H7 (cell line): ENCODE measurements at regions not wholly inside any gene's neighbourhood (a gene's known extent, or its start where the extent isn't known, plus 50 kb on each side); places are given as distances from the start of the nearest gene placed in this dataset.

Source experiments
- DNase-seq: peaks from one replicate; pipeline ENCODE4 v3.0.0; 2012
- H3K27me3 ChIP-seq: 2 replicates; pipeline ENCODE4 v1.6.0; 2011; ENCODE audit warnings: mild to moderate bottlenecking, low read length; ENCODE audit not compliant: control insufficient read depth, insufficient read depth
- H3K36me3 ChIP-seq: replicated peaks from 2 replicates; pipeline ENCODE4 v1.5.1; 2011; ENCODE audit warnings: low read length; ENCODE audit not compliant: control insufficient read depth, insufficient read depth
- H3K4me3 ChIP-seq: 2 replicates; pipeline ENCODE4 v1.5.1; 2011; ENCODE audit warnings: low read depth, mild to moderate bottlenecking, control low read depth, low read length, moderate library complexity; ENCODE audit not compliant: insufficient read depth

GRCh38 chr9:115261656-115262081 lies 143.7 kb upstream of the TNC start:
- H3K27me3 ChIP-seq, result no peaks in the 10 kb centered on the region
- DNase-seq, result no peak
- H3K4me3 ChIP-seq, result no peak overlapping the region
- no peaks in the 10 kb centered on the region for H3K36me3 ChIP-seq

GRCh38 chr9:115262477-115262876 lies 144.5 kb upstream of the TNC start:
- Histone ChIP-seq H3K27me3 (no peaks in the 10 kb centered on the region), H3K4me3 (no peak overlapping the region)
- DNase-seq, result no peak

DNA sequence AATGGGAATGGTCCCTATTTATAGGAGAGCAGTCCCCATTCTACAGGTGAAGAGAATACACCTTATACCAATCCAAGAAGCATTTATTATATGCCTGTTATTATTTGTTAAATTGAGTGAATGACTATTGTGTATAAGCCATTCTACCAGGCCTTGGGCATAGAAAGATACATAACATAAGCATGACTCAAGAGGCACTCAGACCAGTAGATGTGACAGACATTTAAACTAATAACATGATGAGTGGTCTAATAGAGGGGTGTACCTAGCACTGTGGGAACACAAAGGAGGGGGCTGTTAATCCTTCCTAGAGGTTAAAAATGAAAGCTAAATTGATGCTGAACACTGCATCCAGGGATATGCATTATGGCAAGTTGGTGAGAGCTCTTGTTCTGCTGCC lies 145.0 kb upstream of the TNC start:
- no peak for DNase-seq
- Histone ChIP-seq H3K36me3 (no peaks in the 10 kb centered on the region), H3K4me3 (no peak overlapping the region), H3K27me3 (no peaks in the 10 kb centered on the region)

More at GRCh38 chr9:115262477-115262876, 144.5 kb upstream of the TNC start:
- no peaks in the 10 kb centered on the region for H3K36me3 ChIP-seq

GRCh38 chr9:115263371-115264075 lies 145.6 kb upstream of the TNC start:
- H3K36me3 ChIP-seq, result no peaks in the 10 kb centered on the region
- no peak for DNase-seq
- H3K4me3 ChIP-seq, result no peak overlapping the region
- H3K27me3 ChIP-seq, result no peaks in the 10 kb centered on the region

GRCh38 chr9:115264313-115264712 lies 146.4 kb upstream of the TNC start:
- Histone ChIP-seq H3K4me3 (no peak overlapping the region), H3K27me3 (no peaks in the 10 kb centered on the region), H3K36me3 (no peaks in the 10 kb centered on the region)
- DNase-seq, result no peak

- no peak for DNase-seq
Measured at GRCh38 chr9:115267790-115268189, 149.8 kb upstream of the TNC start.

GRCh38 chr9:115275753-115276152 lies 157.8 kb upstream of the TNC start:
- DNase-seq, result no peak
- no peak overlapping the region for H3K4me3 ChIP-seq

More at GRCh38 chr9:115267790-115268189, 149.8 kb upstream of the TNC start:
- no peak overlapping the region for H3K4me3 ChIP-seq
- H3K36me3 ChIP-seq, result no peaks in the 10 kb centered on the region
- H3K27me3 ChIP-seq, result no peaks in the 10 kb centered on the region

GRCh38 chr9:115276621-115277020 lies 158.7 kb upstream of the TNC start:
- Histone ChIP-seq H3K4me3 (no peak overlapping the region), H3K36me3 (no peaks in the 10 kb centered on the region), H3K27me3 (no peaks in the 10 kb centered on the region)
- DNase-seq, result no peak

More at GRCh38 chr9:115275753-115276152, 157.8 kb upstream of the TNC start:
- Histone ChIP-seq H3K27me3 (no peaks in the 10 kb centered on the region), H3K36me3 (no peaks in the 10 kb centered on the region)

GRCh38 chr9:115277301-115277700 lies 159.3 kb upstream of the TNC start:
- no peak for DNase-seq
- no peaks in the 10 kb centered on the region; the same call in 1 of the 2 replicates for H3K27me3 ChIP-seq
- no peaks in the 10 kb centered on the region for H3K36me3 ChIP-seq
- no peak overlapping the region for H3K4me3 ChIP-seq

DNA sequence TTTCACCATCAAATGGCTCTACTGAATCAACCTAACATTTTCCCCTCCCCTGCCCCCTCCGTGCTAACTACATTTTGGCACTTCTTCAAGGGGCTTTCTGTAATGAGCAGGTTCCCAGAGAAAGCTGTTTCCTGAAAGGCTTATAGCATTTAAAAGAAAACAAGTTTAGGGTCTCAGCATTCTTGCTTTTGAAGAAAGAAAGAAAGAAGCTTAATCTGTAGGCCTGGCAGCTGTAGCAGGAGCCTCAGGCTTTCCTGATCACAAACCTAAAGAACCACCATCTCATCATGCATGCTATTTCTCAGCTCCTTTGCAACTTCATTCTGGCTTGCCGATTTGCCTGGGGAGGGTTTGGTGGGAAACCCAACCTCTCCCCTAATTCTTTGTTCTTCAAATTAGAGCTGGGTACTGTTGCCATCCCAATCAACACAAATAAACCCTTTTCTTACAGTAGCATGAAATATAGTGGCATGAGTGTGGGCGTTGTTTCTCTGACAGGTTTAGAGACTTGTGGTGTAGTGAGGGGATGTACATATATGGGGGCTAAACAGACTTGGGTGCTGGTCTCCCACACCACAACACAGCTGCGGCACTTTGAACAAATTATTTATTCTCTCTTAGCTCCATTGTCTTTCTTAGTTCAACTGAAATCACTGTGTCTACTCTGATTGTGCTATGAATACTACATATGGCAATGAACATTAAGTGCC lies 160.5 kb upstream of the TNC start:
- Histone ChIP-seq H3K27me3 (no peaks in the 10 kb centered on the region; the same call in 1 of the 2 replicates), H3K36me3 (no peaks in the 10 kb centered on the region), H3K4me3 (no peak overlapping the region)
- no peak for DNase-seq

GRCh38 chr9:115283395-115283794 lies 165.4 kb upstream of the TNC start:
- no peaks in the 10 kb centered on the region for H3K36me3 ChIP-seq
- no peaks in the 10 kb centered on the region; the same call in 1 of the 2 replicates for H3K27me3 ChIP-seq
- no peak for DNase-seq
- no peak overlapping the region for H3K4me3 ChIP-seq

- H3K4me3 ChIP-seq, result no peak overlapping the region
- no peak for DNase-seq
- H3K27me3 ChIP-seq, result no peaks in the 10 kb centered on the region; the same call in 1 of the 2 replicates
Measured at GRCh38 chr9:115285836-115286235, 167.9 kb upstream of the TNC start.

DNA sequence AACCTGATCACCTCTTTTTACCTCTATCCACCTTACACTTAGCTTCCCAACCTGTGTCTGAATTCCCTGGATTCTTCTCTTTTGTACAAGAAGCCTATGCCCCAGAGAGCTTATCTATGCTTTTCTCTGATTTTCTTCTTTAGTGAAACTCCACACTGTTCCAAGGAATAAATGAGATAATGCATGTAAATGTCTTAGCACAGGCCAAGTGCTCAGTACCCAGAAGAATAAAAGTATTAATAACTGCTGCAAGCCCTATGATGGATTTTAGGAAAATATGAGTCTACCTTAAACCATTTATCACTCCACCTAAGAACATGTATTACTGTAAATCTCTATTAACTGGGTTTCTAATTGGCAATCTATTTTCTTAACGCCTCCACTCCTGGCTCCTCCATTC lies 168.5 kb upstream of the TNC start:
- DNase-seq, result no peak
- no peaks in the 10 kb centered on the region; the same call in 1 of the 2 replicates for H3K27me3 ChIP-seq
- no peaks in the 10 kb centered on the region for H3K36me3 ChIP-seq
- no peak overlapping the region for H3K4me3 ChIP-seq

More at GRCh38 chr9:115285836-115286235, 167.9 kb upstream of the TNC start:
- H3K36me3 ChIP-seq, result no peaks in the 10 kb centered on the region

DNA sequence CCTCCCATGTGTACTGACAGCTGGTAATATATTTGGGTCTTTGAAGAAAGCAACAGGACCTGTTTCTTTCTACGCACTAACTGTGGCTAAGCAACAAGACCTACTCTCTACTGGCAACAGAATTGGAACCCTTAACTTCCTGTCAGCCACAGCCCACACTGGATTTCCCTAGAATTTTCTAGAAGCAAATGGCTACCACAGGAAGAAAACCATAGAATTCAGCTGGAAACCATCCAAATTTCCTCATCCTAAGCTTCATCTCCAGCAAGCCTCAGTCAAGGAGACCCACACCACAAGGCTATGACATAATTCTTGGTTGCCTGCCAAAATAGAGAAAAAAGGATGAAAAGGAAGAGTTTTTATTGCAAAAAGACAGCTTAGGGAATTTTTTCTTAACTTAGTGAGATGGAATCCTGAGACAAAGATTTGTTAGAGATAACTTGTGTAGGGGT lies 171.8 kb upstream of the TNC start:
- H3K27me3 ChIP-seq, result no peaks in the 10 kb centered on the region
- DNase-seq, result no peak
- no peak overlapping the region for H3K4me3 ChIP-seq
- no peaks in the 10 kb centered on the region for H3K36me3 ChIP-seq

DNA sequence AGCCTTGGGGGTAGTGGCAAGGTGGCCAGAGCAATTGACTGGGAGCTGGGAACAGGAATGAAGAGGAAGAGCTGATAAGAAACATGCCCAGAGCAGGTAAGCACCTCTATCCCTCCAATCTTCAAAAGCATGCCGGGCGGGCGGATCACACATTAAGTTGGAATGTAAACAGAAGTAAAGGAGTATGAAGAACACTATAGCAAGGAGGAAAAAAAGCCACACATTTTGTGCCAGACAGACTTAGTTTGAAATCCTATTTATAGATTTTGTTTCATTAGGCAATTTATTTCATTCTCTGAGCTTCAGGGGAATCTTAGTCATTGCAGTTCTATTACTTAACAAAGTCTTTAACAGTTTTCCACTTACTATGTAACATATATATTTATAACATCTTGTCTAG lies 173.9 kb upstream of the TNC start:
- DNase-seq, result no peak
- no peaks in the 10 kb centered on the region for H3K36me3 ChIP-seq
- no peak overlapping the region for H3K4me3 ChIP-seq
- no peaks in the 10 kb centered on the region for H3K27me3 ChIP-seq
